Neural cell (in vitro differentiated cells): ENCODE measurements at regions not wholly inside any gene's neighbourhood (a gene's known extent, or its start where the extent isn't known, plus 50 kb on each side); places are given as distances from the start of the nearest gene placed in this dataset.

Experiments
- H2AFZ ChIP-seq: fragments of 200-600, 300-800 bp; sonication (generic), shearing (Covaris generic); 2 replicates; pipeline ENCODE4 v1.6.0; 2014; ENCODE audit warnings: low read depth, mild to moderate bottlenecking, antibody characterized with exemption, low read length, moderate library complexity
- H3F3A ChIP-seq: fragments of 200-600 bp; shearing (Covaris generic); 2 replicates; pipeline ENCODE4 v1.6.1; 2016; ENCODE audit warnings: mild to moderate bottlenecking, moderate library complexity, mixed read lengths, antibody characterized with exemption, low read length; ENCODE audit not compliant: insufficient read depth, poor library complexity, severe bottlenecking
- H3K27ac ChIP-seq: fragments of 200-600, 300-800 bp; sonication (generic), shearing (Covaris generic); 2 replicates; pipeline ENCODE4 v1.5.1; 2014; ENCODE audit warnings: mild to moderate bottlenecking, low read length, moderate library complexity
- H3K27me3 ChIP-seq: fragments of 300-800, 200-600 bp; sonication (generic), shearing (Covaris generic); 2 replicates; pipeline ENCODE4 v1.6.0; 2014; ENCODE audit warnings: mild to moderate bottlenecking, low read depth, low read length, moderate library complexity; ENCODE audit not compliant: insufficient read depth
- H3K36me3 ChIP-seq: fragments of 300-800, 200-600 bp; sonication (generic), shearing (Covaris generic); 2 replicates; pipeline ENCODE4 v1.5.1; 2014; ENCODE audit warnings: mild to moderate bottlenecking, antibody characterized with exemption, low read length, moderate library complexity; ENCODE audit not compliant: insufficient read depth
- H3K4me2 ChIP-seq: fragments of 300-800, 200-600 bp; sonication (generic), shearing (Covaris generic); 2 replicates; pipeline ENCODE4 v1.6.0; 2014; ENCODE audit warnings: mild to moderate bottlenecking, low read length
- H3K4me3 ChIP-seq: fragments of 300-800, 200-600 bp; sonication (generic), shearing (Covaris generic); 2 replicates; pipeline ENCODE4 v1.5.1; 2014; ENCODE audit warnings: mild to moderate bottlenecking, low read length, moderate library complexity
- H3K79me2 ChIP-seq: fragments of 200-600 bp; shearing (Covaris generic); replicated peaks from 2 replicates; pipeline ENCODE4 v1.6.0; 2014; ENCODE audit warnings: mild to moderate bottlenecking, low read length, moderate library complexity; ENCODE audit not compliant: insufficient read depth
- H3K9ac ChIP-seq: fragments of 300-800, 200-600 bp; sonication (generic), shearing (Covaris generic); 2 replicates; pipeline ENCODE4 v1.6.1; 2016; ENCODE audit warnings: mild to moderate bottlenecking, low read length, mixed read lengths
- H3K9me2 ChIP-seq: fragments of 200-600 bp; shearing (Covaris generic); 2 replicates; pipeline ENCODE4 v1.6.1; 2016; ENCODE audit warnings: mild to moderate bottlenecking, low read length, mixed read lengths; ENCODE audit not compliant: insufficient read depth
- H3K9me3 ChIP-seq: fragments of 200-600, 300-800 bp; sonication (generic), shearing (Covaris generic); 2 replicates; pipeline ENCODE4 v1.6.1; 2016; ENCODE audit warnings: mild to moderate bottlenecking, mixed run types, low read length, moderate library complexity, mixed read lengths
- H4K20me1 ChIP-seq: fragments of 200-600 bp; shearing (Covaris generic); 2 replicates; pipeline ENCODE4 v1.6.1; 2016; ENCODE audit warnings: mild to moderate bottlenecking, mixed run types; ENCODE audit not compliant: insufficient read depth
- CTCF ChIP-seq: fragments of 450-650 bp; IDR thresholded peaks from 2 replicates; pipeline ENCODE4 v1.5.1; 2014; ENCODE audit warnings: antibody characterized with exemption, mild to moderate bottlenecking, moderate library complexity; ENCODE audit not compliant: poor library complexity, severe bottlenecking
- EP300 ChIP-seq: fragments of 450-650 bp; conservative IDR thresholded peaks from 2 replicates; pipeline ENCODE4 v1.6.1; 2014; ENCODE audit warnings: antibody characterized with exemption, mild to moderate bottlenecking, moderate library complexity; ENCODE audit not compliant: poor library complexity, severe bottlenecking
- EZH2 ChIP-seq: fragments of 200-600, 300-800 bp; shearing (Covaris generic), sonication (generic); IDR thresholded peaks from 2 replicates; pipeline ENCODE4 v1.6.1; 2014; ENCODE audit warnings: antibody characterized with exemption, low read length, borderline replicate concordance, mild to moderate bottlenecking; ENCODE audit not compliant: insufficient read depth, poor library complexity, severe bottlenecking
- MXI1 ChIP-seq: fragments of 450-650 bp; conservative IDR thresholded peaks from 2 replicates; pipeline ENCODE4 v1.6.1; 2014; ENCODE audit warnings: antibody characterized with exemption, mild to moderate bottlenecking; ENCODE audit not compliant: poor library complexity, severe bottlenecking
- POLR2AphosphoS5 ChIP-seq: IDR thresholded peaks from 2 replicates; pipeline ENCODE4 v1.6.1; 2012
- RAD21 ChIP-seq: fragments of 450-650 bp; conservative IDR thresholded peaks from 2 replicates; pipeline ENCODE4 v1.6.1; 2014; ENCODE audit warnings: antibody characterized with exemption, mild to moderate bottlenecking, moderate library complexity
- REST ChIP-seq: IDR thresholded peaks from 2 replicates; pipeline ENCODE4 v1.6.1; 2012; ENCODE audit warnings: borderline replicate concordance
- SMC3 ChIP-seq: fragments of 450-650 bp; conservative IDR thresholded peaks from 2 replicates; pipeline ENCODE4 v1.6.1; 2014; ENCODE audit warnings: antibody characterized with exemption, mild to moderate bottlenecking, moderate library complexity; ENCODE audit not compliant: poor library complexity
- TAF1 ChIP-seq: IDR thresholded peaks from 2 replicates; pipeline ENCODE4 v1.6.1; 2012; ENCODE audit warnings: low read depth

- Histone ChIP-seq H3K27me3 (no peaks in the 10 kb centered on the region), H3K9me2 (no peaks in the 10 kb centered on the region), H3K4me3 (no peak overlapping the region), H2AFZ (no peak overlapping the region), H3K4me2 (no peak overlapping the region), H3K79me2 (no peaks in the 10 kb centered on the region), H3F3A (no peaks in the 10 kb centered on the region), H3K9me3 (no peaks in the 10 kb centered on the region), H3K36me3 (no peaks in the 10 kb centered on the region), H3K9ac (no peak overlapping the region), H4K20me1 (no peaks in the 10 kb centered on the region), H3K27ac (no peak overlapping the region)
- TF ChIP-seq SMC3 (no peak), EZH2 (no peak), MXI1 (no peak), CTCF (no peak), POLR2AphosphoS5 (no peak), REST (no peak), TAF1 (no peak), EP300 (no peak), RAD21 (no peak)
Measured at GRCh38 chrX:73266766-73267165, 52.1 kb upstream of the NAP1L2 start.
